GM12891 (cell line): ENCODE measurements at regions not wholly inside any gene's neighbourhood (a gene's known extent, or its start where the extent isn't known, plus 50 kb on each side); places are given as distances from the start of the nearest gene placed in this dataset.
"Not testable (repeated sequence)": the region's sequence is repeated elsewhere in the genome, so short reads cannot be mapped to it uniquely, and the experiment has no call there.

Source experiments
- DNase-seq: peaks from one replicate; pipeline ENCODE4 v3.0.0; 2011; ENCODE audit warnings: low spot score; ENCODE audit not compliant: insufficient read length
- FAIRE-seq: peaks from 2 replicates; lab custom pipeline; 2011; peaks lifted over from hg19 to GRCh38; lab: Jason Lieb, UNC
- PAX5 ChIP-seq: IDR thresholded peaks from 2 replicates; pipeline ENCODE4 v1.6.1; 2011; ENCODE audit warnings: low read length, moderate library complexity, mild to moderate bottlenecking; ENCODE audit not compliant: insufficient read depth, severe bottlenecking
- POLR2A ChIP-seq: IDR thresholded peaks from 2 replicates; pipeline ENCODE4 v1.6.1; 2011; ENCODE audit warnings: low read depth, low read length, control low read depth
- POLR2AphosphoS5 ChIP-seq: IDR thresholded peaks from 2 replicates; pipeline ENCODE4 v1.6.1; 2011; ENCODE audit warnings: low read depth, low read length, control low read depth
- POU2F2 ChIP-seq: IDR thresholded peaks from 2 replicates; pipeline ENCODE4 v1.6.1; 2011; ENCODE audit warnings: low read depth, mild to moderate bottlenecking, control low read depth, low read length, moderate library complexity
- SPI1 ChIP-seq: IDR thresholded peaks from 2 replicates; pipeline ENCODE4 v1.6.1; 2011; ENCODE audit warnings: low read depth, low read length, control low read depth
- TAF1 ChIP-seq: IDR thresholded peaks from 2 replicates; pipeline ENCODE4 v1.6.1; 2011; ENCODE audit warnings: low read depth, low read length, control low read depth

- DNase-seq: no peak
- TF ChIP-seq POLR2AphosphoS5 (no peak), TAF1 (no peak), SPI1 (no peak), PAX5 (no peak), POLR2A (no peak)
- no peak for FAIRE-seq
These were observed 1019.5 kb upstream of the CITED2 start for GRCh38 chr6:140393665-140394540.

- FAIRE-seq: no peak
- TF ChIP-seq TAF1 (no peak), SPI1 (no peak), POLR2A (no peak), PAX5 (no peak), POU2F2 (no peak), POLR2AphosphoS5 (no peak)
- DNase-seq: no peak
These were observed 1014.4 kb upstream of the CITED2 start for GRCh38 chr6:140388815-140389214.

GRCh38 chr6:140388192-140388802, 1013.8 kb upstream of the CITED2 start:
- TF ChIP-seq SPI1 (no peak), PAX5 (no peak), POLR2AphosphoS5 (no peak), POU2F2 (no peak), TAF1 (no peak), POLR2A (no peak)
- no peak for FAIRE-seq
- DNase-seq: no peak

- no peak for FAIRE-seq
- no peak for DNase-seq
- TF ChIP-seq PAX5: no peak
- TF ChIP-seq POU2F2: no peak
- no peak for TF ChIP-seq TAF1
- no peak for TF ChIP-seq POLR2AphosphoS5
- TF ChIP-seq SPI1: no peak
- no peak for TF ChIP-seq POLR2A
These were observed 1011.2 kb upstream of the CITED2 start for GRCh38 chr6:140385679-140386078.

- DNase-seq (no peak), FAIRE-seq (peak; percentile 5)
- TF ChIP-seq SPI1 (no peak), POU2F2 (no peak), POLR2A (no peak), POLR2AphosphoS5 (no peak), PAX5 (no peak), TAF1 (no peak)
These were observed 1007.9 kb upstream of the CITED2 start for GRCh38 chr6:140382355-140382754.

GRCh38 chr6:140380427-140381218, 1006.2 kb upstream of the CITED2 start:
- FAIRE-seq (no peak), DNase-seq (no peak)
- TF ChIP-seq POLR2A (no peak), TAF1 (no peak), PAX5 (no peak), POLR2AphosphoS5 (no peak), POU2F2 (no peak), SPI1 (no peak)

- DNase-seq: no peak
- TF ChIP-seq TAF1 (no peak), POLR2AphosphoS5 (no peak), SPI1 (no peak), PAX5 (no peak), POU2F2 (no peak), POLR2A (no peak)
- FAIRE-seq: no peak
These were observed 1005.5 kb upstream of the CITED2 start for GRCh38 chr6:140379919-140380318.

- no peak for FAIRE-seq
- TF ChIP-seq PAX5 (no peak), POU2F2 (no peak), POLR2A (no peak), POLR2AphosphoS5 (no peak), SPI1 (no peak), TAF1 (no peak)
- no peak for DNase-seq
These were observed 1001.8 kb upstream of the CITED2 start for GRCh38 chr6:140376209-140376608.

- DNase-seq, FAIRE-seq: not testable (repeated sequence)
These were observed 999.3 kb upstream of the CITED2 start for GRCh38 chr6:140373728-140374127.
